ENCODE measurements at regions not wholly inside any gene's neighbourhood (a gene's known extent, or its start where the extent isn't known, plus 50 kb on each side); places are given as distances from the start of the nearest gene placed in this dataset.

- Histone ChIP-seq H3K79me2 (ENCODE audit: insufficient read depth, low read length) (no peaks in the 10 kb centered on the region), H3K27me3 (ENCODE audit: insufficient read depth, low read length) (peaks cover 55% of the 10 kb centered on the region), H3K4me2 (ENCODE audit: low read length) (no peak overlapping the region), H3K9me2 (ENCODE audit: insufficient read depth) (no peaks in the 10 kb centered on the region), H3K4me3 (replicated peaks in 1 of 2; ENCODE audit: low read depth in 1 of 2, low read length in 2 of 2) (no peak overlapping the region), H3K27ac (ENCODE audit: low read depth, low read length) (no peak overlapping the region), H3K9ac (ENCODE audit: low read length) (no peak overlapping the region), H3K9me3 (ENCODE audit: control insufficient read depth in 1 of 2, insufficient read depth in 1 of 2, low read depth in 1 of 2, low read length in 2 of 2) (no peaks in the 10 kb centered on the region), H2AFZ (ENCODE audit: low read depth, low read length, poor library complexity, severe bottlenecking) (no peak overlapping the region), H4K20me1 (ENCODE audit: insufficient read depth) (no peaks in the 10 kb centered on the region), H3K4me1 (ENCODE audit: control insufficient read depth in 1 of 2, insufficient read depth in 2 of 2, low read length in 2 of 2) (no peaks in the 10 kb centered on the region), H3K36me3 (ENCODE audit: control insufficient read depth in 1 of 2, insufficient read depth in 2 of 2, low read length in 2 of 2) (no peaks in the 10 kb centered on the region)
- POLR2A ChIA-PET, result no interaction called here
- TF ChIP-seq ELF1 (IDR thresholded peaks at IDR 0.05; ENCODE audit: borderline replicate concordance, low read depth) (no peak), SP1 (IDR thresholded peaks at IDR 0.05; ENCODE audit: low read depth) (no peak), SRF (IDR thresholded peaks at IDR 0.05; ENCODE audit: low read depth) (no peak), TCF7L2 (IDR thresholded peaks at IDR 0.05; ENCODE audit: borderline replicate concordance, extremely low read depth, insufficient read depth, insufficient read length) (no peak), EZH2phosphoT487 (IDR thresholded peaks at IDR 0.05; ENCODE audit: borderline replicate concordance) (no peak), POLR2A (IDR thresholded peaks at IDR 0.05; ENCODE audit: borderline replicate concordance, extremely low read depth, insufficient read depth, insufficient read length) (no peak), EGR1 (IDR thresholded peaks at IDR 0.05; ENCODE audit: low read depth) (no peak), SIN3A (IDR thresholded peaks at IDR 0.05; ENCODE audit: low read depth) (no peak), EZH2 (IDR thresholded peaks at IDR 0.05) (no peak), POLR2AphosphoS5 (IDR thresholded peaks at IDR 0.05; ENCODE audit: low read depth, low read length) (no peak), YY1 (IDR thresholded peaks at IDR 0.05; ENCODE audit: extremely low read depth, insufficient replicate concordance, low read depth, low read length) (no peak), JUND (IDR thresholded peaks at IDR 0.05) (no peak)
- TF ChIP-seq, protein P1, sequence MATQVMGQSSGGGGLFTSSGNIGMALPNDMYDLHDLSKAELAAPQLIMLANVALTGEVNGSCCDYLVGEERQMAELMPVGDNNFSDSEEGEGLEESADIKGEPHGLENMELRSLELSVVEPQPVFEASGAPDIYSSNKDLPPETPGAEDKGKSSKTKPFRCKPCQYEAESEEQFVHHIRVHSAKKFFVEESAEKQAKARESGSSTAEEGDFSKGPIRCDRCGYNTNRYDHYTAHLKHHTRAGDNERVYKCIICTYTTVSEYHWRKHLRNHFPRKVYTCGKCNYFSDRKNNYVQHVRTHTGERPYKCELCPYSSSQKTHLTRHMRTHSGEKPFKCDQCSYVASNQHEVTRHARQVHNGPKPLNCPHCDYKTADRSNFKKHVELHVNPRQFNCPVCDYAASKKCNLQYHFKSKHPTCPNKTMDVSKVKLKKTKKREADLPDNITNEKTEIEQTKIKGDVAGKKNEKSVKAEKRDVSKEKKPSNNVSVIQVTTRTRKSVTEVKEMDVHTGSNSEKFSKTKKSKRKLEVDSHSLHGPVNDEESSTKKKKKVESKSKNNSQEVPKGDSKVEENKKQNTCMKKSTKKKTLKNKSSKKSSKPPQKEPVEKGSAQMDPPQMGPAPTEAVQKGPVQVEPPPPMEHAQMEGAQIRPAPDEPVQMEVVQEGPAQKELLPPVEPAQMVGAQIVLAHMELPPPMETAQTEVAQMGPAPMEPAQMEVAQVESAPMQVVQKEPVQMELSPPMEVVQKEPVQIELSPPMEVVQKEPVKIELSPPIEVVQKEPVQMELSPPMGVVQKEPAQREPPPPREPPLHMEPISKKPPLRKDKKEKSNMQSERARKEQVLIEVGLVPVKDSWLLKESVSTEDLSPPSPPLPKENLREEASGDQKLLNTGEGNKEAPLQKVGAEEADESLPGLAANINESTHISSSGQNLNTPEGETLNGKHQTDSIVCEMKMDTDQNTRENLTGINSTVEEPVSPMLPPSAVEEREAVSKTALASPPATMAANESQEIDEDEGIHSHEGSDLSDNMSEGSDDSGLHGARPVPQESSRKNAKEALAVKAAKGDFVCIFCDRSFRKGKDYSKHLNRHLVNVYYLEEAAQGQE (IDR thresholded peaks at IDR 0.05; ENCODE audit: low read depth), result no peak
- no peak for ATAC-seq
- no TSS peak for BruUV-seq (replicated peaks)
- CTCF ChIA-PET, result no interaction called here
- intact Hi-C loops (cut with micrococcal nuclease), result no loop called here
- RAD21 ChIA-PET (ENCODE audit: low non-redundant PET in 1 of 2, low total read pairs in 2 of 2, uncharacterized antibody in 2 of 2, unreplicated experiment in 2 of 2), result no interaction called here
- DNase-seq (ENCODE audit: low read depth, low spot score), result no peak
Measured at GRCh38 chr6:167230288-167230687, 60.8 kb upstream of the UNC93A start.

Measured in HCT116 (cell line).